HEK293 (cell line): ENCODE measurements at regions not wholly inside any gene's neighbourhood (a gene's known extent, or its start where the extent isn't known, plus 50 kb on each side); places are given as distances from the start of the nearest gene placed in this dataset.
"Not testable (repeated sequence)": the region's sequence is repeated elsewhere in the genome, so short reads cannot be mapped to it uniquely, and the experiment has no call there.

Experiments used
- CTCF ChIA-PET: fragments of 350-600 bp; formaldehyde crosslinking; extraction: SDS; loops from one replicate; lab custom pipeline; 2021; ENCODE audit warnings: antibody characterized with exemption; lab: Yijun Ruan, JAX
- POLR2A ChIA-PET: fragments of 300-600 bp; formaldehyde crosslinking; extraction: SDS; loops from one replicate; lab custom pipeline; 2020; ENCODE audit warnings: antibody characterized with exemption, inconsistent platforms; lab: Yijun Ruan, JAX
- H3K27ac ChIP-seq: fragments of 200-500 bp; sonication (Bioruptor generic); 2 replicates; pipeline ENCODE4 v1.5.1; 2014; ENCODE audit warnings: low read depth, low read length, control low read depth, inconsistent platforms; ENCODE audit errors: extremely low read depth
- H3K36me3 ChIP-seq, 2 experiments: fragments of 200-500 bp in 1 of 2; sonication (Bioruptor generic) in 1 of 2; 1 replicate in 1 of 2; 2 replicates in 1 of 2; pipeline ENCODE4 v1.5.1; 2014 to 2017; ENCODE audit warnings: inconsistent platforms in 2 of 2, low read length in 2 of 2; ENCODE audit not compliant: control insufficient read depth in 2 of 2, insufficient read depth in 1 of 2
- H3K4me1 ChIP-seq: fragments of 200-500 bp; sonication (Bioruptor generic); 2 replicates; pipeline ENCODE4 v1.5.1; 2014; ENCODE audit warnings: mild to moderate bottlenecking, low read length, inconsistent platforms; ENCODE audit not compliant: control insufficient read depth, insufficient read depth
- H3K4me3 ChIP-seq: 2 replicates; pipeline ENCODE4 v1.5.1; 2011; ENCODE audit warnings: low read depth, mild to moderate bottlenecking, control low read depth, low read length, moderate library complexity
- H3K9me3 ChIP-seq: fragments of 200-500 bp; sonication (Bioruptor generic); 2 replicates; pipeline ENCODE4 v1.5.1; 2014; ENCODE audit warnings: low read depth, low read length, inconsistent platforms; ENCODE audit not compliant: control insufficient read depth, insufficient read depth
- GLIS1 ChIP-seq: fragments of 450-650 bp; formaldehyde crosslinking; IDR thresholded peaks from 2 replicates; pipeline ENCODE4 v1.5.1; 2016; ENCODE audit warnings: missing biosample characterization, missing genetic modification characterization
- KLF8 ChIP-seq: fragments of 450-650 bp; formaldehyde crosslinking; IDR thresholded peaks from 2 replicates; pipeline ENCODE4 v1.5.1; 2016; ENCODE audit warnings: missing biosample characterization, missing genetic modification characterization
- TCF7L2 ChIP-seq: IDR thresholded peaks from 2 replicates; pipeline ENCODE4 v1.6.1; 2011; ENCODE audit warnings: low read depth, mild to moderate bottlenecking, inconsistent platforms, low read length, moderate library complexity, borderline replicate concordance
- TRIM28 ChIP-seq: IDR thresholded peaks from 2 replicates; pipeline ENCODE4 v1.6.1; 2011; ENCODE audit warnings: low read length, control low read depth, borderline replicate concordance
- TSHZ1 ChIP-seq: fragments of 450-650 bp; formaldehyde crosslinking; IDR thresholded peaks from 2 replicates; pipeline ENCODE4 v1.5.1; 2016; ENCODE audit warnings: missing biosample characterization, missing genetic modification characterization, borderline replicate concordance
- ZBTB10 ChIP-seq: fragments of 450-650 bp; formaldehyde crosslinking; IDR thresholded peaks from 2 replicates; pipeline ENCODE4 v1.5.1; 2016; ENCODE audit warnings: missing biosample characterization, missing genetic modification characterization
- ZNF19 ChIP-seq: fragments of 450-650 bp; formaldehyde crosslinking; IDR thresholded peaks from 2 replicates; pipeline ENCODE4; 2016; ENCODE audit warnings: missing biosample characterization, missing genetic modification characterization, low read depth
- ZNF202 ChIP-seq: fragments of 450-650 bp; formaldehyde crosslinking; IDR thresholded peaks from 2 replicates; pipeline ENCODE4 v1.5.1; 2016; ENCODE audit warnings: missing biosample characterization, missing genetic modification characterization, borderline replicate concordance
- ZNF341 ChIP-seq: fragments of 450-650 bp; formaldehyde crosslinking; IDR thresholded peaks from 2 replicates; pipeline ENCODE4; 2016; ENCODE audit warnings: low read depth, missing biosample characterization, missing genetic modification characterization
- ZNF37A ChIP-seq: fragments of 450-650 bp; IDR thresholded peaks from 2 replicates; pipeline ENCODE4 v1.5.1; 2018; ENCODE audit warnings: missing biosample characterization, missing genetic modification characterization
- ZNF548 ChIP-seq: fragments of 450-650 bp; formaldehyde crosslinking; IDR thresholded peaks from 2 replicates; pipeline ENCODE4 v1.5.1; 2016; ENCODE audit warnings: missing biosample characterization, missing genetic modification characterization
- ZNF626 ChIP-seq: fragments of 450-650 bp; sonication (Bioruptor Pico); formaldehyde crosslinking; IDR thresholded peaks from 2 replicates; pipeline ENCODE4 v1.5.1; 2018; ENCODE audit warnings: missing biosample characterization, missing genetic modification characterization, inconsistent platforms
- ZNF785 ChIP-seq: fragments of 450-650 bp; formaldehyde crosslinking; IDR thresholded peaks from 2 replicates; pipeline ENCODE4 v1.5.1; 2016; ENCODE audit warnings: missing biosample characterization, missing genetic modification characterization
- ZSCAN5A ChIP-seq: fragments of 450-650 bp; formaldehyde crosslinking; IDR thresholded peaks from 2 replicates; pipeline ENCODE4 v1.5.1; 2016; ENCODE audit warnings: missing biosample characterization, missing genetic modification characterization

- no peak for TF ChIP-seq ZBTB10 (tag by site-specific recombination)
- ChIA-PET CTCF (no interaction called here), POLR2A (no interaction called here)
- Histone ChIP-seq H3K9me3 (no peaks in the 10 kb centered on the region), H3K4me1 (no peaks in the 10 kb centered on the region), H3K27ac (no peak overlapping the region), H3K4me3 (no peak overlapping the region), H3K36me3 (no peaks in the 10 kb centered on the region)
These were observed 128.1 kb upstream of the RBMS1 start for GRCh38 chr2:160621748-160622147.

GRCh38 chr2:160628020-160628637, 134.5 kb upstream of the RBMS1 start:
- ChIA-PET CTCF (interaction anchor here (0.7 to 1.0 kb wide), 2 partner anchors 21 to 72 kb away, joined by 3 read pairs; no protein-coding TSS in a partner anchor), POLR2A (interaction anchor here (1.2 kb wide), 1 partner anchor 47 kb away, joined by 4 read pairs; no protein-coding TSS in a partner anchor)
- not testable (repeated sequence) for H3K4me3 ChIP-seq, H3K4me1 ChIP-seq, H3K36me3 ChIP-seq, H3K9me3 ChIP-seq, H3K27ac ChIP-seq

- ChIA-PET POLR2A (interaction anchor here (1.2 kb wide), 1 partner anchor 48 kb away, joined by 4 read pairs; no protein-coding TSS in a partner anchor), CTCF (interaction anchor here (0.7 kb wide), 1 partner anchor 22 kb away, joined by 3 read pairs; no protein-coding TSS in a partner anchor)
- TF ChIP-seq ZNF341 (tag by site-specific recombination) (no peak), KLF8 (no peak), TCF7L2 (no peak), ZNF19 (tag by site-specific recombination) (no peak), ZNF37A (no peak), ZNF626 (tag by site-specific recombination) (no peak), ZNF548 (tag by site-specific recombination) (no peak), ZSCAN5A (no peak), TRIM28 (no peak), TSHZ1 (tag by site-specific recombination) (no peak), ZNF202 (tag by site-specific recombination) (no peak), GLIS1 (no peak), ZNF785 (tag by site-specific recombination) (no peak)
- TF ChIP-seq, all 188 proteins: peak for 0
These were observed 135.2 kb upstream of the RBMS1 start for GRCh38 chr2:160628811-160629210.

More at GRCh38 chr2:160628811-160629210, 135.2 kb upstream of the RBMS1 start:
- H3K27ac ChIP-seq: no peak overlapping the region
- H3K9me3 ChIP-seq: no peaks in the 10 kb centered on the region
- no peaks in the 10 kb centered on the region for H3K36me3 ChIP-seq
- no peak overlapping the region for H3K4me3 ChIP-seq
- H3K4me1 ChIP-seq: peaks cover 7% of the 10 kb centered on the region
